ENCODE measurements at regions not wholly inside any gene's neighbourhood (a gene's known extent, or its start where the extent isn't known, plus 50 kb on each side); places are given as distances from the start of the nearest gene placed in this dataset.

GRCh38 chr3:17965331-17965730, 222.9 kb upstream of the TBC1D5 start:
- TF ChIP-seq, protein P1, sequence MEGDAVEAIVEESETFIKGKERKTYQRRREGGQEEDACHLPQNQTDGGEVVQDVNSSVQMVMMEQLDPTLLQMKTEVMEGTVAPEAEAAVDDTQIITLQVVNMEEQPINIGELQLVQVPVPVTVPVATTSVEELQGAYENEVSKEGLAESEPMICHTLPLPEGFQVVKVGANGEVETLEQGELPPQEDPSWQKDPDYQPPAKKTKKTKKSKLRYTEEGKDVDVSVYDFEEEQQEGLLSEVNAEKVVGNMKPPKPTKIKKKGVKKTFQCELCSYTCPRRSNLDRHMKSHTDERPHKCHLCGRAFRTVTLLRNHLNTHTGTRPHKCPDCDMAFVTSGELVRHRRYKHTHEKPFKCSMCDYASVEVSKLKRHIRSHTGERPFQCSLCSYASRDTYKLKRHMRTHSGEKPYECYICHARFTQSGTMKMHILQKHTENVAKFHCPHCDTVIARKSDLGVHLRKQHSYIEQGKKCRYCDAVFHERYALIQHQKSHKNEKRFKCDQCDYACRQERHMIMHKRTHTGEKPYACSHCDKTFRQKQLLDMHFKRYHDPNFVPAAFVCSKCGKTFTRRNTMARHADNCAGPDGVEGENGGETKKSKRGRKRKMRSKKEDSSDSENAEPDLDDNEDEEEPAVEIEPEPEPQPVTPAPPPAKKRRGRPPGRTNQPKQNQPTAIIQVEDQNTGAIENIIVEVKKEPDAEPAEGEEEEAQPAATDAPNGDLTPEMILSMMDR (IDR thresholded peaks at IDR 0.05), result no peak
- TF ChIP-seq EP300 (IDR thresholded peaks at IDR 0.05), result no peak
